AG10803 (cell line): ENCODE measurements at regions not wholly inside any gene's neighbourhood (a gene's known extent, or its start where the extent isn't known, plus 50 kb on each side); places are given as distances from the start of the nearest gene placed in this dataset.
"Not testable (repeated sequence)": the region's sequence is repeated elsewhere in the genome, so short reads cannot be mapped to it uniquely, and the experiment has no call there.

Experiments used
- DNase-seq: peaks from one replicate; pipeline ENCODE4 v3.0.0; 2010; ENCODE audit warnings: low read depth
- H3K4me3 ChIP-seq: 2 replicates; pipeline ENCODE4 v1.5.1; 2011; ENCODE audit warnings: mild to moderate bottlenecking, low read length, control low read depth
- CTCF ChIP-seq: conservative IDR thresholded peaks from 2 replicates; pipeline ENCODE4 v1.5.1; 2011; ENCODE audit warnings: mild to moderate bottlenecking, low read length, control low read depth, inconsistent platforms

- no peak for TF ChIP-seq CTCF
- no peak for DNase-seq
- H3K4me3 ChIP-seq = no peak overlapping the region
These were observed 139.8 kb upstream of the THUMPD2 start for GRCh38 chr2:39918886-39919285.

GRCh38 chr2:39917371-39917770 is 138.3 kb upstream of the THUMPD2 start:
- not testable (repeated sequence) for DNase-seq, H3K4me3 ChIP-seq

GRCh38 chr2:39914949-39915348 is 135.9 kb upstream of the THUMPD2 start:
- no peak overlapping the region for H3K4me3 ChIP-seq
- DNase-seq = no peak
- TF ChIP-seq CTCF = no peak

- DNase-seq = peak; percentile 84
- H3K4me3 ChIP-seq = no peak overlapping the region
- TF ChIP-seq CTCF = peak; percentile 87
These were observed 134.8 kb upstream of the THUMPD2 start for GRCh38 chr2:39913648-39914461.

- DNase-seq = peak; percentile 50
- H3K4me3 ChIP-seq = no peak overlapping the region
- no peak for TF ChIP-seq CTCF
These were observed 123.0 kb upstream of the THUMPD2 start for GRCh38 chr2:39902103-39902502.

- no peak for TF ChIP-seq CTCF
- DNase-seq = no peak
- no peak overlapping the region for H3K4me3 ChIP-seq
These were observed 119.9 kb upstream of the THUMPD2 start for GRCh38 chr2:39898934-39899333.

- TF ChIP-seq CTCF = no peak
- no peak for DNase-seq
- no peak overlapping the region for H3K4me3 ChIP-seq
These were observed 118.2 kb upstream of the THUMPD2 start for GRCh38 chr2:39897273-39897672.

- TF ChIP-seq CTCF = no peak
- DNase-seq = no peak
- H3K4me3 ChIP-seq = no peak overlapping the region
These were observed 115.0 kb upstream of the THUMPD2 start for GRCh38 chr2:39894082-39894481.
